B cell (primary cell): ENCODE measurements at regions not wholly inside any gene's neighbourhood (a gene's known extent, or its start where the extent isn't known, plus 50 kb on each side); places are given as distances from the start of the nearest gene placed in this dataset.

Experiments
- ATAC-seq: fragments of 200-7000 bp; cut with Tn5 transposase; one replicate; pipeline ENCODE4 v1.10.0; 2021; ENCODE audit warnings: low read depth, mild to moderate bottlenecking, moderate number of reproducible peaks, moderate library complexity
- CTCF ChIA-PET: fragments of 350-600 bp; sonication (Branson Sonifier 250); formaldehyde crosslinking; loops from one replicate; lab custom pipeline; 2021; ENCODE audit warnings: antibody characterized with exemption, inconsistent platforms; lab: Charles Lee
- POLR2A ChIA-PET: fragments of 350-600 bp; sonication (Branson Sonifier 250); formaldehyde crosslinking; loops from one replicate; lab custom pipeline; 2021; ENCODE audit warnings: antibody characterized with exemption; lab: Charles Lee
- DNase-seq: peaks from one replicate; pipeline ENCODE4 v3.0.0; 2013
- H2AFZ ChIP-seq: 2 replicates; pipeline ENCODE4 v1.6.1; 2012; ENCODE audit warnings: mild to moderate bottlenecking, low read depth, low read length; ENCODE audit not compliant: insufficient read depth, poor library complexity, severe bottlenecking
- H3K27ac ChIP-seq, 2 donors: 1 replicate in 1 of 2; 2 replicates in 1 of 2; pipeline ENCODE4 v1.5.1; 2012 to 2013; ENCODE audit warnings: low read length in 2 of 2, mild to moderate bottlenecking in 2 of 2, moderate library complexity in 1 of 2
- H3K27me3 ChIP-seq, 4 experiments: fragments of 200-600 bp in 1 of 4; sonication (generic) in 1 of 4; replicated peaks in 1 of 4; 1 replicate in 2 of 4; 2 replicates in 2 of 4; pipeline versions ENCODE4 v1.6.1 to v1.7.0; 2013 to 2016; ENCODE audit warnings: low read length in 3 of 4, mild to moderate bottlenecking in 2 of 4, mixed read lengths in 1 of 4, moderate library complexity in 1 of 4; ENCODE audit not compliant: insufficient read depth in 4 of 4, control insufficient read depth in 3 of 4; ENCODE audit errors: control extremely low read depth in 1 of 4
- H3K36me3 ChIP-seq, 2 experiments: replicated peaks in 1 of 2; 1 replicate in 1 of 2; 2 replicates in 1 of 2; pipeline versions ENCODE4 v1.6.1 to v1.7.1; 2013; ENCODE audit warnings: low read length in 1 of 2; ENCODE audit not compliant: insufficient read depth in 2 of 2, control insufficient read depth in 1 of 2; ENCODE audit errors: control extremely low read depth in 1 of 2, extremely low read depth in 1 of 2
- H3K4me1 ChIP-seq, 2 donors: fragments of 200-600 bp in 1 of 2; sonication (generic) in 1 of 2; 1 replicate in 1 of 2; 2 replicates in 1 of 2; pipeline versions ENCODE4 v1.5.1 to v1.6.1; 2013 to 2017; ENCODE audit warnings: low read length in 2 of 2; ENCODE audit not compliant: control insufficient read depth in 2 of 2, insufficient read depth in 2 of 2
- H3K4me2 ChIP-seq: replicated peaks from 2 replicates; pipeline ENCODE3; 2012; ENCODE audit warnings: mild to moderate bottlenecking, low read depth, low read length; ENCODE audit not compliant: poor library complexity, severe bottlenecking
- H3K4me3 ChIP-seq, 5 experiments: fragments of 200-600 bp in 1 of 5; sonication (generic) in 1 of 5; 1 replicate in 3 of 5; 2 replicates in 2 of 5; pipeline versions ENCODE4 v1.5.1 to v1.7.0; 2011 to 2016; ENCODE audit warnings: low read length in 4 of 5, mild to moderate bottlenecking in 4 of 5, low read depth in 2 of 5, control low read depth in 1 of 5, moderate library complexity in 1 of 5; ENCODE audit not compliant: insufficient read depth in 1 of 5; ENCODE audit errors: control extremely low read depth in 1 of 5, extremely low read depth in 1 of 5
- H3K79me2 ChIP-seq: fragments of 200-600 bp; sonication (generic); one replicate; pipeline ENCODE4 v1.6.0; 2016; ENCODE audit warnings: low read length; ENCODE audit not compliant: control insufficient read depth, insufficient read depth
- H3K9ac ChIP-seq: fragments of 200-600 bp; sonication (generic); 2 replicates; pipeline ENCODE4 v1.6.1; 2017; ENCODE audit warnings: mild to moderate bottlenecking, low read length, moderate library complexity
- H3K9me3 ChIP-seq, 3 donors: one replicate each; pipeline versions ENCODE4 v1.6.1 to v1.7.1; 2013; ENCODE audit warnings: low read length in 2 of 3; ENCODE audit not compliant: control insufficient read depth in 2 of 3, insufficient read depth in 1 of 3; ENCODE audit errors: control extremely low read depth in 1 of 3
- H4K20me1 ChIP-seq: 2 replicates; pipeline ENCODE4 v1.6.0; 2012; ENCODE audit warnings: mild to moderate bottlenecking, low read length; ENCODE audit not compliant: insufficient read depth, control insufficient read depth, poor library complexity, severe bottlenecking
- H3K27ac Mint-ChIP-seq: one replicate; pipeline ENCODE4 v1.8.0; 2021; ENCODE audit warnings: mixed read lengths
- H3K27me3 Mint-ChIP-seq: one replicate; pipeline ENCODE4 v1.8.0; 2021; ENCODE audit warnings: mixed read lengths
- H3K4me1 Mint-ChIP-seq: one replicate; pipeline ENCODE4 v1.8.0; 2021; ENCODE audit warnings: mixed read lengths
- H3K4me3 Mint-ChIP-seq: one replicate; pipeline ENCODE4 v1.8.0; 2021; ENCODE audit warnings: mixed read lengths
- H3K9me3 Mint-ChIP-seq: one replicate; pipeline ENCODE4 v1.8.0; 2022; ENCODE audit warnings: mixed read lengths; ENCODE audit not compliant: insufficient read depth
- EZH2 ChIP-seq: IDR thresholded peaks from 2 replicates; pipeline ENCODE4 v1.6.1; 2012; ENCODE audit warnings: borderline replicate concordance, low read depth, mild to moderate bottlenecking, moderate library complexity, low read length; ENCODE audit not compliant: insufficient read depth, poor library complexity, severe bottlenecking
- WGBS: methylation state at CpG from one replicate; pipeline ENCODE4 v1.1.5; 2013; ENCODE audit warnings: missing lambda C conversion rate; ENCODE audit not compliant: insufficient coverage; 5-methylcytosine and 5-hydroxymethylcytosine counted together
- intact Hi-C: fragments of 100-400 bp; cut with micrococcal nuclease; formaldehyde crosslinking; loops from one replicate; pipeline ENCODE4 v1.10.0; 2022
- TF ChIP-seq, protein P1 (sequence below): fragments of 200-600 bp; IDR thresholded peaks from one replicate; pipeline ENCODE4 v1.8.0; 2022; ENCODE audit warnings: antibody characterized with exemption, mild to moderate bottlenecking

GRCh38 chr4:18518098-18518497 lies 496.5 kb upstream of the LCORL start:
- Histone ChIP-seq H4K20me1 (no peaks in the 10 kb centered on the region), H3K9me3 (no peaks in the 10 kb centered on the region), H3K27ac (no peak overlapping the region), H3K27me3 (no peaks in the 10 kb centered on the region), H3K4me1 (no peaks in the 10 kb centered on the region), H3K4me2 (no peak overlapping the region), H2AFZ (no peak overlapping the region), H3K4me3 (no peak overlapping the region), H3K79me2 (no peaks in the 10 kb centered on the region), H3K36me3 (no peaks in the 10 kb centered on the region), H3K9ac (no peak overlapping the region)
- no peak for TF ChIP-seq EZH2
- ChIA-PET POLR2A (no interaction called here), CTCF (interaction anchor here (1.1 kb wide), 1 partner anchor 14 kb away, joined by 6 read pairs; no protein-coding TSS in a partner anchor)
- Mint-ChIP-seq H3K27me3 (no peaks in the 10 kb centered on the region), H3K4me3 (no peak overlapping the region), H3K9me3 (no peaks in the 10 kb centered on the region), H3K27ac (no peak overlapping the region), H3K4me1 (no peaks in the 10 kb centered on the region)
- no peak for ATAC-seq
- no peak for DNase-seq
- 46% methylated on average over 2 of the region's 3 CpGs for WGBS
- intact Hi-C loops: no loop called here

DNA sequence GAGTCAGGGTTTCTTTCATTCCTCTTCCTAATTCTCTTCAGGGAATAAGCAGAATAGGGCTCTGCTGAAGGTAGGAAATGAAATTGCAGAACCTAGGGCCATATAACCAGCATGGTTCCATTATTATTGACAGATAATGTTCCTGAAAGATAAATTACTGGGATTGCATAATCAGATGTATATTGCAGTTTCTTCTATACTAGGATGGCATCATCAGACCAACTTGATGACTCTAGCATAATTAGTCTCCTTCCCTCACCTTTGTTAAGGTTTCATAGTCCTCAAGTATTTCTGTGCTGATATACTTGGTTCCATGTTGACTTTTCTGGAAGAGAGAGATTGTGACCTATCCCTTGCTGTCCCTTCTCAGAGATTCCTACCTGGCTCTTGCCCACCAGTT lies 492.3 kb upstream of the LCORL start:
- DNase-seq (no peak), ATAC-seq (no peak)
- POLR2A ChIA-PET: no interaction called here
- H2AFZ ChIP-seq: no peak overlapping the region
- no peak overlapping the region for H3K9ac ChIP-seq
- no peak overlapping the region for H3K27ac ChIP-seq
- no peaks in the 10 kb centered on the region for H3K36me3 ChIP-seq
- no peaks in the 10 kb centered on the region for H4K20me1 ChIP-seq
- no peak overlapping the region for H3K4me3 ChIP-seq
- Mint-ChIP-seq H3K4me1 (no peaks in the 10 kb centered on the region), H3K9me3 (peaks cover 2% of the 10 kb centered on the region), H3K27me3 (no peaks in the 10 kb centered on the region), H3K27ac (no peak overlapping the region), H3K4me3 (no peak overlapping the region)
- no peaks in the 10 kb centered on the region for H3K79me2 ChIP-seq
- H3K9me3 ChIP-seq: no peaks in the 10 kb centered on the region
- no peaks in the 10 kb centered on the region for H3K27me3 ChIP-seq
- no peak for TF ChIP-seq EZH2
- TF ChIP-seq, protein P1, sequence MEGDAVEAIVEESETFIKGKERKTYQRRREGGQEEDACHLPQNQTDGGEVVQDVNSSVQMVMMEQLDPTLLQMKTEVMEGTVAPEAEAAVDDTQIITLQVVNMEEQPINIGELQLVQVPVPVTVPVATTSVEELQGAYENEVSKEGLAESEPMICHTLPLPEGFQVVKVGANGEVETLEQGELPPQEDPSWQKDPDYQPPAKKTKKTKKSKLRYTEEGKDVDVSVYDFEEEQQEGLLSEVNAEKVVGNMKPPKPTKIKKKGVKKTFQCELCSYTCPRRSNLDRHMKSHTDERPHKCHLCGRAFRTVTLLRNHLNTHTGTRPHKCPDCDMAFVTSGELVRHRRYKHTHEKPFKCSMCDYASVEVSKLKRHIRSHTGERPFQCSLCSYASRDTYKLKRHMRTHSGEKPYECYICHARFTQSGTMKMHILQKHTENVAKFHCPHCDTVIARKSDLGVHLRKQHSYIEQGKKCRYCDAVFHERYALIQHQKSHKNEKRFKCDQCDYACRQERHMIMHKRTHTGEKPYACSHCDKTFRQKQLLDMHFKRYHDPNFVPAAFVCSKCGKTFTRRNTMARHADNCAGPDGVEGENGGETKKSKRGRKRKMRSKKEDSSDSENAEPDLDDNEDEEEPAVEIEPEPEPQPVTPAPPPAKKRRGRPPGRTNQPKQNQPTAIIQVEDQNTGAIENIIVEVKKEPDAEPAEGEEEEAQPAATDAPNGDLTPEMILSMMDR: no peak
- no peak overlapping the region for H3K4me2 ChIP-seq
- intact Hi-C loops: no loop called here
- no peaks in the 10 kb centered on the region for H3K4me1 ChIP-seq
- CTCF ChIA-PET: no interaction called here
